Esophagus (tissue), 2 donors: ENCODE measurements at regions not wholly inside any gene's neighbourhood (a gene's known extent, or its start where the extent isn't known, plus 50 kb on each side); places are given as distances from the start of the nearest gene placed in this dataset.

ENCODE experiments used
- H3K27ac ChIP-seq, 2 donors: one replicate each; pipeline ENCODE4 v1.5.1; 2013; ENCODE audit warnings: low read depth in 2 of 2, mild to moderate bottlenecking in 2 of 2, inconsistent platforms in 1 of 2, low read length in 1 of 2, moderate library complexity in 1 of 2
- H3K27me3 ChIP-seq, 2 donors: one replicate each; pipeline ENCODE4 v1.6.1; 2013; ENCODE audit warnings: low read length in 2 of 2, control low read depth in 1 of 2, mild to moderate bottlenecking in 1 of 2; ENCODE audit not compliant: insufficient read depth in 2 of 2, control insufficient read depth in 1 of 2
- H3K36me3 ChIP-seq, 2 donors: one replicate each; pipeline ENCODE4 v1.6.1; 2013; ENCODE audit warnings: low read length in 1 of 2; ENCODE audit not compliant: control insufficient read depth in 2 of 2, insufficient read depth in 2 of 2
- H3K4me1 ChIP-seq, 2 donors: one replicate each; pipeline ENCODE4 v1.6.1; 2013; ENCODE audit warnings: low read length in 1 of 2; ENCODE audit not compliant: control insufficient read depth in 2 of 2, insufficient read depth in 2 of 2
- H3K4me3 ChIP-seq, 2 donors: one replicate each; pipeline ENCODE4 v1.5.1; 2013; ENCODE audit warnings: low read length in 2 of 2, mild to moderate bottlenecking in 2 of 2, low read depth in 1 of 2, moderate library complexity in 1 of 2
- H3K9me3 ChIP-seq, 2 donors: one replicate each; pipeline ENCODE4 v1.6.1; 2013; ENCODE audit warnings: mild to moderate bottlenecking in 2 of 2, low read depth in 1 of 2, low read length in 1 of 2, moderate library complexity in 1 of 2; ENCODE audit not compliant: control insufficient read depth in 2 of 2, insufficient read depth in 1 of 2
- WGBS, 2 donors: extraction: QIAGEN DNeasy Blood & Tissue Kit; methylation state at CpG; one replicate each; pipeline ENCODE4 v1.1.7; 2013; 5-methylcytosine and 5-hydroxymethylcytosine counted together
- donor health status: healthy with polysubstance abuse.
- donor health status: Bipolar disorder and iron deficiency.

- 79 to 82% methylated on average over 2 of the region's 2 CpGs for WGBS, 2 donors
- H3K4me1 ChIP-seq: no peaks in the 10 kb centered on the region
- H3K27me3 ChIP-seq: no peaks in the 10 kb centered on the region
- H3K27ac ChIP-seq: no peak overlapping the region
- no peaks in the 10 kb centered on the region for H3K9me3 ChIP-seq
- H3K36me3 ChIP-seq: no peaks in the 10 kb centered on the region
- no peak overlapping the region for H3K4me3 ChIP-seq
These were observed 151.7 kb downstream of the OR2B2 start for GRCh38 chr6:27760464-27760863.

GRCh38 chr6:27759930-27760329 is 152.3 kb downstream of the OR2B2 start:
- WGBS, 2 donors: 72 to 80% methylated on average over 1 of the region's 1 CpG
- Histone ChIP-seq H3K4me1 (no peaks in the 10 kb centered on the region), H3K27ac (no peak overlapping the region), H3K4me3 (no peak overlapping the region), H3K36me3 (no peaks in the 10 kb centered on the region), H3K27me3 (no peaks in the 10 kb centered on the region), H3K9me3 (no peaks in the 10 kb centered on the region)

GRCh38 chr6:27758491-27758890 is 153.7 kb downstream of the OR2B2 start:
- Histone ChIP-seq H3K4me1 (peaks cover 0 to 3% of the 10 kb centered on the region in 2 donors), H3K9me3 (no peaks in the 10 kb centered on the region), H3K27me3 (no peaks in the 10 kb centered on the region), H3K36me3 (no peaks in the 10 kb centered on the region), H3K27ac (no peak overlapping the region), H3K4me3 (no peak overlapping the region)
- 76 to 84% methylated on average over 10 of the region's 10 CpGs for WGBS, 2 donors

GRCh38 chr6:27757307-27757706 is 154.9 kb downstream of the OR2B2 start:
- H3K4me1 ChIP-seq: peaks cover 0 to 3% of the 10 kb centered on the region in 2 donors
- 14 to 17% methylated on average over 30 of the region's 30 CpGs for WGBS, 2 donors
- no peaks in the 10 kb centered on the region for H3K27me3 ChIP-seq
- H3K36me3 ChIP-seq: no peaks in the 10 kb centered on the region
- peak overlapping the region; percentile 33 to 56 for H3K4me3 ChIP-seq
- H3K9me3 ChIP-seq: no peaks in the 10 kb centered on the region
- H3K27ac ChIP-seq: no peak overlapping the region

- Histone ChIP-seq H3K36me3 (no peaks in the 10 kb centered on the region), H3K4me1 (peaks cover 0 to 3% of the 10 kb centered on the region in 2 donors), H3K27me3 (no peaks in the 10 kb centered on the region), H3K4me3 (no peak overlapping the region), H3K9me3 (no peaks in the 10 kb centered on the region), H3K27ac (no peak overlapping the region)
- WGBS, 2 donors: 82 to 90% methylated on average over 4 of the region's 4 CpGs
These were observed 156.4 kb downstream of the OR2B2 start for GRCh38 chr6:27755768-27756167.

- Histone ChIP-seq H3K27ac (no peak overlapping the region), H3K36me3 (no peaks in the 10 kb centered on the region)
- WGBS, 2 donors: 3 to 11% methylated on average over 1 of the region's 1 CpG
These were observed 157.8 kb downstream of the OR2B2 start for GRCh38 chr6:27754408-27754782.

GRCh38 chr6:27753668-27754407 is 158.4 kb downstream of the OR2B2 start:
- Histone ChIP-seq H3K27ac (no peak overlapping the region), H3K4me1 (peaks cover 0 to 3% of the 10 kb centered on the region in 2 donors), H3K27me3 (no peaks in the 10 kb centered on the region), H3K9me3 (no peaks in the 10 kb centered on the region), H3K36me3 (no peaks in the 10 kb centered on the region), H3K4me3 (peak overlapping the region in 1 of 2 donors; percentile 58)
- WGBS, 2 donors: 1% methylated on average over 12 of the region's 12 CpGs

More at GRCh38 chr6:27754408-27754782, 157.8 kb downstream of the OR2B2 start:
- H3K4me1 ChIP-seq: peaks cover 0 to 3% of the 10 kb centered on the region in 2 donors
- H3K27me3 ChIP-seq: no peaks in the 10 kb centered on the region
- peak overlapping the region in 1 of 2 donors; percentile 58 for H3K4me3 ChIP-seq
- H3K9me3 ChIP-seq: no peaks in the 10 kb centered on the region

GRCh38 chr6:27752038-27752885 is 159.9 kb downstream of the OR2B2 start:
- Histone ChIP-seq H3K27me3 (no peaks in the 10 kb centered on the region), H3K36me3 (no peaks in the 10 kb centered on the region), H3K4me1 (peaks cover 0 to 3% of the 10 kb centered on the region in 2 donors), H3K4me3 (peak overlapping the region; percentile 81 to 86), H3K9me3 (no peaks in the 10 kb centered on the region), H3K27ac (peak overlapping the region; percentile 55 to 87)
- 7 to 9% methylated on average over 23 to 24 of the region's 24 CpGs for WGBS, 2 donors

GRCh38 chr6:27748661-27749060 is 163.5 kb downstream of the OR2B2 start:
- H3K27me3 ChIP-seq: no peaks in the 10 kb centered on the region
- no peak overlapping the region for H3K27ac ChIP-seq
- no peak overlapping the region for H3K4me3 ChIP-seq
- H3K36me3 ChIP-seq: no peaks in the 10 kb centered on the region
- 84 to 90% methylated on average over 7 of the region's 7 CpGs for WGBS, 2 donors
- no peaks in the 10 kb centered on the region for H3K9me3 ChIP-seq
- H3K4me1 ChIP-seq: no peaks in the 10 kb centered on the region
